HepG2 (cell line): ENCODE measurements at regions not wholly inside any gene's neighbourhood (a gene's known extent, or its start where the extent isn't known, plus 50 kb on each side); places are given as distances from the start of the nearest gene placed in this dataset.

Source experiments
- ESRRA ChIP-seq: sonication (generic); formaldehyde crosslinking; IDR thresholded peaks from 2 replicates; pipeline ENCODE4 v1.5.1; 2020; ENCODE audit warnings: mild to moderate bottlenecking, low read depth, missing genetic modification reagents
- FOXP4 ChIP-seq: sonication (generic); formaldehyde crosslinking; IDR thresholded peaks from 2 replicates; pipeline ENCODE4 v1.4.0; 2020; ENCODE audit warnings: missing genetic modification reagents
- POLR2A ChIP-seq, 2 experiments: IDR thresholded peaks; 2 replicates each; pipeline ENCODE4 v1.6.1; 2011; ENCODE audit warnings: low read depth in 2 of 2, low read length in 2 of 2, mild to moderate bottlenecking in 1 of 2, moderate library complexity in 1 of 2; ENCODE audit not compliant: insufficient read depth in 1 of 2
- RFX5 ChIP-seq: IDR thresholded peaks from 2 replicates; pipeline ENCODE4 v1.6.1; 2011; ENCODE audit warnings: low read depth, low read length, improper control_type of control experiment

GRCh38 chr12:124380796-124381455 is 86.0 kb downstream of the RFLNA start:
- TF ChIP-seq POLR2A (IDR thresholded peaks at IDR 0.05; ENCODE audit: insufficient read depth in 1 of 2, low read depth in 2 of 2, low read length in 2 of 2) (no peak), ESRRA (CRISPR knock-in tag) (no peak), FOXP4 (CRISPR knock-in tag) (no peak), RFX5 (no peak)
